GM04503 (cell line): ENCODE measurements at regions not wholly inside any gene's neighbourhood (a gene's known extent, or its start where the extent isn't known, plus 50 kb on each side); places are given as distances from the start of the nearest gene placed in this dataset.

Experiments used
- DNase-seq: peaks from one replicate; pipeline ENCODE4 v3.0.0-alpha.2; 2012; ENCODE audit warnings: low read depth

DNA sequence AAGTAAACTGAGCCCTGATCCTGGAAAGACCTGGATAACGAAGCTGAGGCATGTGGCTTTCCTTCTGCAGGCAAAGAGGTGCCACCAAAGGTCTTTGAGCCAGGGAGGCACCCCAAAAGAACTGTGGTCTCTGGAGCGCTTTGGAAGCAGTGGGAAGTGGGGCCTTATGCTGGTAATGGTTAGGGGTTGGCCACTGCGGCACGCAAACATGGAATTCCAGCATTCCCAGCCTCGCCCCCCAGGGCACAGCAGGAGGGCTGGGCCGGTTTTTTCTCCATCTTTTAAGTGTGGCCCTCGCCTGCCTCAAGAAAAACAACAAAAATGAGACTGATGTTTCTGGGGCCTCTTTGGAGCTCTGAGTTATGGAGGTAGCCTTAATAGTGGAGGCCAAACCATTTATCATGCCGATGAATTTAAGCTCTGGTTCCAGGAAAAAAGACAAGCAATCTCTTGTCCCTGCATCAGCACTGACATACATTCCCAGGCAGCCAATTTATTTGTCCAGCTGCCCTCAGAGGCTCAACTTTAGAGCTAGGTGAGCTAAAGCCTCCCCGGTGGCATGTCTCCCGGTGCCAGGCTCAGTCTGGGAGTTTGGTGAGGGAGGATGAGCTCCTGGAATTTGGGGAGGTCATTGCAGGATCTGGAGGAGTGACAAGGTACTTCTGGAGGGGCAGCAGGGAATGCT, 109.0 kb downstream of the TLE3 start:
- DNase-seq, result no peak

DNA sequence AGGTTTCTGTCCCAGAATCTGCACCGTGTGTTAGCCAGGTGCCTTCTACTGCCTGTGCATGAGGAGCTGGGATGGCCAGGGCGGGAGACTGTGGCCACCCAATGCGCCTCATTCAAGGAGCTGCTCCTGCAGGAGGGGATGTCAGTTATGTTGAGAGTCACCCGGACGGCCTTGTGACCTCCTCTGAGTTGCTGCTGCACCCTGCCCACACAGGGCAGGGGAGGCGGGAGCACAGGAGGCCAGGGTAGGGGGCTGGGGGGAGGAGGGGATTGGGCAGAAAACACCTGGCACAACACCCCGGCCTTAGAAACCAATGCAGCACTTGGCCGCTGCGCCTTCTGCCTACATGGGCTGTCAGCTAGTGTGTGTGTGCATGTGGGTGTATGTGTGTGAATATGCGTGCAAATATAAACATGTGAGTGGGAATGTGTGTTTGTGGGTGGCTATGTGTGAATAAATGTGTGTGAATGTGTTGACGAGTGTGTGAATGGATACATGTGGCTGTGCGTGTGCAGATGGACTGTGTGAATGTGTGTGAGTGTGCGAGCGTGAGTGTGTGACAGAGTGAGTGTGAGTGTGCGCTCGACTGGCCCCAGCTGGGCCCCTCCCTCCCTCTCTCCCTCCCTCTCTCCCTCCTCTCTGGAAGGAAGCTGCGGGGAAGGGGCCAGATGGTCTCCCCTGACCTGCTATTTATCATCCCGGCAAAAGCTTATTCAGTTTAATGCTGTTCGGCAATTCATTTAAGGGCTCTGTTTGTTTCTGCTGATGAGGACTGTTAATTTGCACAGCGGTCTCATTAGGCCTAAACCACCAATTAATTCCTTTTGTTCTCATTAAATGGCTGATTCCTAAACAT, 106.9 kb downstream of the TLE3 start:
- DNase-seq, result no peak

DNA sequence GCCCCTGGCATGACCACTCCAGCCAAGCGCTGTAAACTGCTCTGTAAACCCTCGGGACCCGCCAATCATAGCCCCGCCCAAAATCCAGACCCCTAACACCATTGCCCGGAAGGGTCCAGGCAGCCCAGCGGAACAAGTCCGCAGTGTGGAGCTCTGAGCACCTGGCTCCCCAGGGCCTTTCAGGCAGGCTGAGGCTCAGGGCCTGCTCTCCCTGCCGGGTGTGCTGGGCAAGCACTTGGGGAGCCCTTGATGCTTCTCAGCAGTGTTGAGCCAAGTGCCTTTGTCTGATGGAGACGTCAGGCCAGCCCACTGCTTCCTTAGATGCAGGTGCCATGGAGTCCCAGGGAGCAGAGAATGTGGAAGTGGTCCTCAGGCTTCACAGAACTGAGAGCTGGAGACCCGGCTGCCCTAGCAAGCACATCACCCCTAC, 106.2 kb downstream of the TLE3 start:
- DNase-seq, result no peak

DNA sequence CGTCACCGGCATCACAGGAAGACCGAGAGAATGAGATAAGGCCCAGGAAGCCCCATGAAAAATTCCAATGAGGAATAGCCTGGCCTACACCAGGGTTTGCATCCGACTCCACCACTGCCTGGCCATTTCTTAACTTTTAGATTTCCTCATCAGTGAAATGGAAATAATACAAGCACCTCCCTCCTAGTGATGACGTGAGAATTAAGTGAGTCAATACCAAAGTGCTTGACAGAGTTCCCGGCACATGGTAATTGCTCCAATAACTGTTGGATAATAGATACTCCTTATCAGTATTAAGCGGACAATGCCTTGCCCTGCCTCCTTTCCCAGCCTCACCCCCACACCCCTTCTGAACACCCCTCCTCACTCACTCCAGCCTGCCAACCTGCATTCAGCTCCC, 105.4 kb downstream of the TLE3 start:
- no peak for DNase-seq

DNA sequence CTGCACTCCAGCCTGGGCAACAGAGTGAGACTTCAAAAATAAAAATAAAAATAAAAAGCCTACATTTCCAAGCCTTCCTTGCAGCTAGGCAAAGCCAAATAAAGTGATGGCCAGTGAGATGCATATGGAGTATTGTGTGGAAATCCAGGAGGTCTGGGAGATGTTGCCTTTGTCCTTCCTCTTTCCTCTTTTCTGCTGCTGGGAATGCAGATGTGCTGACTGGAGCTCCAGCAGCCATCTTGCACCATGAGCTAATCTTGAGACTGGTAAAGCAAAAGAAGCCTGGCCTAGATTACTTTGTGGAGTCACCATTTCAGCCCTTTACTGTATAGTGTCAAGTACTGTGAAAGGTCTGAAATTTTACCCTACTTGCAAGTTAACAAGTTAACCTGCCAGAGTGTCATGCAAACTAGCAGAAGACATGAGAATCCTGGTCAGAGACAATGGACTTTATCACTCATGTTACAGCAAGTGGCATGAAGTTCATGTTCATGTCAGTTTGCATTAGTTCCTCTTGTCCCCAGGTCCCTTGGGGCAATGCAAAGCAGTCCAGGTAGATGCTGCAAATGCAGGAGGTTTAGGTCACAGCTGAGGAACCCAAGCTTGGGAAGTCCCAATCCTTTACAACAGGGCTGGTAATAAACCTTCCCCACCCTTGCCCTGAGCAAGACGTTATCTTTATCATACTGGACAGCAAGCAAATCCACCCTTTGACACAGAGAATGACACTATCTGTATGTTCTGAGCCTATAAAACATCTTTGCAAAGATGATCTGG, 103.1 kb downstream of the TLE3 start:
- DNase-seq, result no peak

DNA sequence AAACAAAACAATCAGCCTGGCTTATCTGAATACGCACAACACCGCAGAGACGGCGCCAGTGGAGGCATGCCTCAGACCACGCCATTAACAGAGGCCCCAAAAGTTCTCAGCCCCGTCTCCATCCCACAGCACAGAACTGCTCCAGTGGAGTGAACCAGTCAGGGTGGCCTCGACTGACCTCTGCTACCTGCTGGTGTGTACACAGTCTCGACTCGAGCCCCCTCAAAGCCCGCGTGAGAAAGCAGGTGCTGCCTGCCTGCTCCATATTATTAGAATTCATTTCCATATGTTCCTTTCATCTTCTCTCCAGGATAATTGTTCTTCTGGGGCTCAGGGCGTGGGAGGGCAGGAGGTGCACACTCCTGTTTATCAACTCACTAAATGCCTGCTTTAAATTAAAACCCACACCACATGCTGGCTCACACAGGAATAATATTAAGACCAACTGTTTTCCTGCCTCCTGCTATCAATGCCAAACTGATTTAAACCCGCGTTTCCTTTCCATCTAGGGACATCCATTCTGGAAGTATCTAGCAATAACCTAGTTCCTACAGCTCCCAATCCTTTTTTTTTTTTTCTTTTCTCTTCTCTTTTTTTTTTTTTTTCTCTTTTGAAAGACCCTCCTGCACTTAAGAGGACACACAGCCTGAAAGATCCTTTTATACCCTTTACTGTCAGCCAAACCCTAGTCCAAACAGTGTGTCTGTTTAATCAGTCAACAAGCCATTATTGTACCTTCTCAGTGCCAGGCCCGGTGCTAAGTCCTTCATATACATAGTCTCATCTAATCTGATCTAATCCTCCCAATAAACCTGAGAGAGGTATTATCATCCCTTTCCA, 101.2 kb downstream of the TLE3 start:
- DNase-seq, result no peak

DNA sequence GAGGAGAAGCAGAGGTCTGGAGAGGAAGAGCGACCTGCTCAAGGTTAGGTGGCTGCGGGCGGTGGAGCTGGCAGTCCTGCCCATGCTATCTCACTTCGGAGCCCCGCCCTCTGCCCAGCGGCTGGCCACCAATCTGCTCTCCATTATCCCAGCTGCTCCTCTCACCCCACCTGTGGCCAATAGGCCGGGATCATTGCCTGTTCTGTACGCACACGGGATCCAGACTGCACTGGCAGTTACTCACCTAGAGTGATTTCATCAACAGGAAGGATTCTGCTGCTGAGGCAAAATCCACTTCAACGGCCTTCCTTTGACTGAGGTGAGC, 100.6 kb downstream of the TLE3 start:
- no peak for DNase-seq
